H1 (cell line): ENCODE measurements at regions not wholly inside any gene's neighbourhood (a gene's known extent, or its start where the extent isn't known, plus 50 kb on each side); places are given as distances from the start of the nearest gene placed in this dataset.

Source experiments
- CTCF ChIA-PET: fragments of 300-600 bp; sonication (Branson Sonifier 250); formaldehyde crosslinking; loops from one replicate; lab custom pipeline; 2021; ENCODE audit not compliant: partially characterized antibody; lab: Charles Lee
- POLR2A ChIA-PET: fragments of 300-600 bp; sonication (Branson Sonifier 250); formaldehyde crosslinking; loops from one replicate; lab custom pipeline; 2021; ENCODE audit warnings: inconsistent platforms; ENCODE audit not compliant: partially characterized antibody; lab: Charles Lee
- DNase-seq, 2 experiments: peaks; one replicate each; pipeline versions ENCODE4 v3.0.0 to v3.0.0-alpha.2; 2010 to 2022; ENCODE audit warnings: low spot score in 2 of 2, low read depth in 1 of 2, mixed read lengths in 1 of 2
- FAIRE-seq: peaks from 2 replicates; lab custom pipeline; 2011; peaks lifted over from hg19 to GRCh38; lab: Jason Lieb, UNC
- H2AFZ ChIP-seq: 2 replicates; pipeline ENCODE4 v1.8.1; 2012; ENCODE audit warnings: low read length, inconsistent platforms
- H2AK5ac ChIP-seq: 2 replicates; pipeline ENCODE4 v1.6.1; 2013; ENCODE audit warnings: low read depth, low read length
- H2BK120ac ChIP-seq: replicated peaks from 2 replicates; pipeline ENCODE3; 2013; ENCODE audit warnings: low read depth, low read length, inconsistent platforms
- H2BK12ac ChIP-seq: 2 replicates; pipeline ENCODE4 v1.6.1; 2013; ENCODE audit warnings: low read depth, low read length
- H2BK15ac ChIP-seq: 2 replicates; pipeline ENCODE4 v1.6.1; 2013; ENCODE audit warnings: low read length
- H2BK20ac ChIP-seq: 2 replicates; pipeline ENCODE4 v1.6.1; 2013; ENCODE audit warnings: low read length
- H2BK5ac ChIP-seq: 2 replicates; pipeline ENCODE4 v1.6.1; 2013; ENCODE audit warnings: low read depth, low read length
- H3K14ac ChIP-seq: 2 replicates; pipeline ENCODE4 v1.6.1; 2013; ENCODE audit warnings: inconsistent platforms; ENCODE audit not compliant: insufficient read length
- H3K18ac ChIP-seq: 2 replicates; pipeline ENCODE4 v1.6.1; 2013; ENCODE audit warnings: low read length; ENCODE audit errors: extremely low read depth
- H3K23ac ChIP-seq: 2 replicates; pipeline ENCODE4 v1.6.1; 2013; ENCODE audit warnings: inconsistent platforms; ENCODE audit not compliant: insufficient read length
- H3K23me2 ChIP-seq: 2 replicates; pipeline ENCODE4 v1.6.1; 2013; ENCODE audit warnings: low read depth, low read length
- H3K27ac ChIP-seq: 2 replicates; pipeline ENCODE4 v1.6.1; 2011; ENCODE audit warnings: low read depth, low read length, inconsistent platforms
- H3K27me3 ChIP-seq, 4 experiments: replicated peaks in 1 of 4; 1 replicate in 1 of 4; 2 replicates in 3 of 4; pipeline versions ENCODE4 v1.6.1 to v1.8.1; 2011 to 2013; ENCODE audit warnings: low read length in 3 of 4, mild to moderate bottlenecking in 3 of 4, inconsistent platforms in 2 of 4, mixed read lengths in 2 of 4, moderate library complexity in 1 of 4; ENCODE audit not compliant: control insufficient read depth in 3 of 4, insufficient read depth in 3 of 4; ENCODE audit errors: extremely low read depth in 1 of 4
- H3K36me3 ChIP-seq, 4 experiments: 2 replicates each; pipeline versions ENCODE4 v1.6.1 to v1.8.1; 2011 to 2013; ENCODE audit warnings: mild to moderate bottlenecking in 4 of 4, low read length in 3 of 4, moderate library complexity in 2 of 4, control low read depth in 1 of 4, inconsistent platforms in 1 of 4; ENCODE audit not compliant: insufficient read depth in 4 of 4, control insufficient read depth in 2 of 4
- H3K4ac ChIP-seq: replicated peaks from 2 replicates; pipeline ENCODE3; 2013; ENCODE audit warnings: low read length, low read depth, mixed read lengths, inconsistent platforms; ENCODE audit not compliant: insufficient read length
- H3K4me1 ChIP-seq, 4 experiments: replicated peaks in 1 of 4; 1 replicate in 1 of 4; 2 replicates in 3 of 4; pipeline versions ENCODE4 v1.6.1 to v1.8.1; 2011 to 2013; ENCODE audit warnings: low read length in 3 of 4, inconsistent platforms in 2 of 4, mixed read lengths in 1 of 4; ENCODE audit not compliant: insufficient read depth in 4 of 4, control insufficient read depth in 3 of 4
- H3K4me2 ChIP-seq, 2 experiments: 2 replicates each; pipeline versions ENCODE4 v1.6.1 to v1.8.1; 2011 to 2013; ENCODE audit warnings: low read depth in 2 of 2, low read length in 2 of 2, control low read depth in 1 of 2, inconsistent platforms in 1 of 2, mild to moderate bottlenecking in 1 of 2; ENCODE audit not compliant: insufficient read depth in 1 of 2
- H3K4me3 ChIP-seq, 4 experiments: fragments of 200-600, 300-600 bp in 1 of 4; sonication (generic), shearing (Covaris generic), sonication (Bioruptor Twin) in 1 of 4; 2 replicates each; pipeline versions ENCODE4 v1.5.1 to v1.8.1; 2011 to 2016; ENCODE audit warnings: low read length in 4 of 4, low read depth in 3 of 4, control low read depth in 2 of 4, inconsistent platforms in 2 of 4, mild to moderate bottlenecking in 2 of 4, mixed read lengths in 1 of 4, moderate library complexity in 1 of 4; ENCODE audit not compliant: insufficient read depth in 2 of 4; ENCODE audit errors: extremely low read depth in 1 of 4
- H3K56ac ChIP-seq: replicated peaks from 2 replicates; pipeline ENCODE3; 2013; ENCODE audit warnings: low read depth, mild to moderate bottlenecking, mixed read lengths, low read length, inconsistent platforms; ENCODE audit not compliant: insufficient read length
- H3K79me1 ChIP-seq: 2 replicates; pipeline ENCODE4 v1.6.1; 2013; ENCODE audit warnings: low read depth, low read length, control low read depth
- H3K79me2 ChIP-seq, 2 experiments: 2 replicates each; pipeline versions ENCODE4 v1.6.1 to v1.8.1; 2012 to 2013; ENCODE audit warnings: low read length in 2 of 2, mild to moderate bottlenecking in 2 of 2, inconsistent platforms in 1 of 2; ENCODE audit not compliant: insufficient read depth in 2 of 2, control insufficient read depth in 1 of 2
- H3K9ac ChIP-seq, 4 experiments: replicated peaks in 1 of 4; 1 replicate in 1 of 4; 2 replicates in 3 of 4; pipeline versions ENCODE4 v1.6.1 to v1.8.1; 2011 to 2013; ENCODE audit warnings: low read depth in 3 of 4, low read length in 3 of 4, control low read depth in 2 of 4, mild to moderate bottlenecking in 2 of 4, moderate library complexity in 2 of 4, inconsistent platforms in 1 of 4; ENCODE audit errors: extremely low read depth in 1 of 4
- H3K9me3 ChIP-seq, 2 experiments: 2 replicates each; pipeline versions ENCODE4 v1.6.1 to v1.8.1; 2012 to 2013; ENCODE audit warnings: mild to moderate bottlenecking in 2 of 2, moderate library complexity in 2 of 2, control low read depth in 1 of 2, inconsistent platforms in 1 of 2, low read depth in 1 of 2, low read length in 1 of 2, mixed read lengths in 1 of 2; ENCODE audit not compliant: insufficient read depth in 2 of 2
- H4K20me1 ChIP-seq, 2 experiments: replicated peaks in 1 of 2; 2 replicates each; pipeline versions ENCODE3 to v1.8.1; 2011 to 2013; ENCODE audit warnings: inconsistent platforms in 2 of 2, low read length in 2 of 2, mild to moderate bottlenecking in 1 of 2; ENCODE audit not compliant: insufficient read depth in 2 of 2, control insufficient read depth in 1 of 2
- H4K5ac ChIP-seq: 2 replicates; pipeline ENCODE4 v1.6.1; 2013; ENCODE audit warnings: low read length, low read depth, mixed read lengths, inconsistent platforms; ENCODE audit not compliant: insufficient read length
- H4K8ac ChIP-seq: 2 replicates; pipeline ENCODE4 v1.8.0; 2013; ENCODE audit warnings: mild to moderate bottlenecking, moderate library complexity, low read length, inconsistent platforms; ENCODE audit not compliant: insufficient read depth; ENCODE audit errors: extremely low read depth
- H4K91ac ChIP-seq: replicated peaks from 2 replicates; pipeline ENCODE3; 2013; ENCODE audit warnings: low read length, mixed read lengths, inconsistent platforms; ENCODE audit not compliant: insufficient read length
- EGR1 ChIP-seq: IDR thresholded peaks from 2 replicates; pipeline ENCODE4 v1.6.1; 2011; ENCODE audit warnings: low read depth, low read length, borderline replicate concordance
- KDM4A ChIP-seq: IDR thresholded peaks from one replicate; pipeline ENCODE4 v1.7.1; 2012; ENCODE audit warnings: low read depth, mild to moderate bottlenecking, moderate library complexity, low read length, inconsistent platforms; ENCODE audit not compliant: severe bottlenecking
- POU5F1 ChIP-seq: IDR thresholded peaks from 2 replicates; pipeline ENCODE4 v1.6.1; 2011; ENCODE audit warnings: low read depth, mild to moderate bottlenecking, low read length, moderate library complexity
- RAD21 ChIP-seq, 2 experiments: IDR thresholded peaks in 1 of 2; conservative IDR thresholded peaks in 1 of 2; 2 replicates each; pipeline ENCODE4 v1.6.1; 2011; ENCODE audit warnings: low read depth in 2 of 2, low read length in 2 of 2, improper control_type of control experiment in 1 of 2, inconsistent platforms in 1 of 2, mild to moderate bottlenecking in 1 of 2, moderate library complexity in 1 of 2
- SP2 ChIP-seq: IDR thresholded peaks from 2 replicates; pipeline ENCODE4 v1.6.1; 2012; ENCODE audit warnings: mild to moderate bottlenecking, low read length, inconsistent platforms
- SP4 ChIP-seq: IDR thresholded peaks from 2 replicates; pipeline ENCODE4 v1.6.1; 2012; ENCODE audit warnings: low read length, inconsistent platforms
- TBP ChIP-seq: IDR thresholded peaks from 2 replicates; pipeline ENCODE4 v1.6.1; 2011; ENCODE audit warnings: low read depth, low read length, improper control_type of control experiment
- WGBS, 2 experiments: shearing (Covaris generic) in 1 of 2; methylation state at CpG; one replicate each; pipeline versions ENCODE4 v1.1.6 to v1.1.7; 2013 to 2015; ENCODE audit warnings: low lambda C conversion rate in 2 of 2, mixed read lengths in 2 of 2, inconsistent platforms in 1 of 2, low coverage in 1 of 2, missing lambda C conversion rate in 1 of 2; ENCODE audit not compliant: insufficient replicate concordance in 2 of 2, insufficient coverage in 1 of 2, insufficient read length in 1 of 2; ENCODE audit errors: extremely low coverage in 1 of 2, missing lambda C conversion rate in 1 of 2; 5-methylcytosine and 5-hydroxymethylcytosine counted together

GRCh38 chr9:2403701-2404100, 217.9 kb upstream of the VLDLR start:
- Histone ChIP-seq H3K36me3 (no peaks in the 10 kb centered on the region), H3K23me2 (no peaks in the 10 kb centered on the region), H3K4me1 (no peaks in the 10 kb centered on the region; a peak in 2 of 7 replicates), H2AFZ (no peak overlapping the region), H2BK12ac (no peak overlapping the region), H3K27ac (no peak overlapping the region), H4K5ac (no peak overlapping the region), H4K20me1 (no peaks in the 10 kb centered on the region), H3K9me3 (peaks cover 0 to 3% of the 10 kb centered on the region in 2 experiments; a peak in 1 of 4 replicates), H3K4me2 (no peak overlapping the region), H2BK15ac (no peak overlapping the region), H3K23ac (no peak overlapping the region), H3K4me3 (no peak overlapping the region), H3K56ac (no peak overlapping the region), H3K14ac (no peak overlapping the region), H3K18ac (no peak overlapping the region), H4K91ac (no peak overlapping the region), H2BK120ac (no peak overlapping the region), H4K8ac (no peak overlapping the region), H3K4ac (no peak overlapping the region), H3K79me1 (no peaks in the 10 kb centered on the region), H3K9ac (no peak overlapping the region), H3K27me3 (no peaks in the 10 kb centered on the region), H2AK5ac (no peak overlapping the region), H3K79me2 (no peaks in the 10 kb centered on the region), H2BK5ac (no peak overlapping the region), H2BK20ac (no peak overlapping the region)
- DNase-seq (no peak), FAIRE-seq (no peak)
- TF ChIP-seq POU5F1 (no peak), RAD21 (IDR thresholded peaks at IDR 0.05 in 1 of 2, conservative IDR thresholded peaks at IDR 0.05 in 1 of 2; ENCODE audit: low read depth in 2 of 2, low read length in 2 of 2) (no peak), TBP (no peak), SP4 (no peak), KDM4A (no peak), SP2 (no peak), EGR1 (no peak)
- ChIA-PET POLR2A (interaction anchor here (1.1 kb wide), 1 partner anchor 16 kb away, joined by 3 read pairs; no protein-coding TSS in a partner anchor), CTCF (interaction anchor here (0.6 to 1.0 kb wide), 2 partner anchors 53 to 176 kb away, joined by 3 to 4 read pairs; no protein-coding TSS in a partner anchor)
- 59% methylated on average over 1 of the region's 1 CpG; no CpG with 5 or more reads in 1 of the 2 experiments for WGBS, 2 experiments
